SJCRH30 (cell line): ENCODE measurements at regions not wholly inside any gene's neighbourhood (a gene's known extent, or its start where the extent isn't known, plus 50 kb on each side); places are given as distances from the start of the nearest gene placed in this dataset.

Experiments
- DNase-seq, 2 experiments: peaks; one replicate each; pipeline ENCODE4 v3.0.0-alpha.2; 2015 to 2020
- H3K27ac ChIP-seq: fragments of 250-450 bp; sonication (Bioruptor Pico); 2 replicates; pipeline ENCODE4 v1.5.1; 2020; ENCODE audit warnings: mild to moderate bottlenecking, moderate library complexity
- H3K27me3 ChIP-seq: fragments of 250-450 bp; sonication (Bioruptor Pico); 2 replicates; pipeline ENCODE4 v1.5.1; 2020; ENCODE audit warnings: mild to moderate bottlenecking, moderate library complexity
- H3K36me3 ChIP-seq: fragments of 250-450 bp; sonication (Bioruptor Pico); 2 replicates; pipeline ENCODE4 v1.5.1; 2020; ENCODE audit warnings: mild to moderate bottlenecking, moderate library complexity
- H3K4me1 ChIP-seq: fragments of 250-450 bp; sonication (Bioruptor Pico); 2 replicates; pipeline ENCODE4 v1.5.1; 2020; ENCODE audit warnings: mild to moderate bottlenecking, moderate library complexity
- H3K4me3 ChIP-seq: fragments of 250-450 bp; sonication (Bioruptor Pico); 2 replicates; pipeline ENCODE4 v1.5.1; 2020; ENCODE audit warnings: mild to moderate bottlenecking, moderate library complexity
- H3K9me3 ChIP-seq: fragments of 250-450 bp; sonication (Bioruptor Pico); replicated peaks from 2 replicates; pipeline ENCODE4 v1.5.1; 2020; ENCODE audit warnings: mild to moderate bottlenecking, moderate library complexity

DNA sequence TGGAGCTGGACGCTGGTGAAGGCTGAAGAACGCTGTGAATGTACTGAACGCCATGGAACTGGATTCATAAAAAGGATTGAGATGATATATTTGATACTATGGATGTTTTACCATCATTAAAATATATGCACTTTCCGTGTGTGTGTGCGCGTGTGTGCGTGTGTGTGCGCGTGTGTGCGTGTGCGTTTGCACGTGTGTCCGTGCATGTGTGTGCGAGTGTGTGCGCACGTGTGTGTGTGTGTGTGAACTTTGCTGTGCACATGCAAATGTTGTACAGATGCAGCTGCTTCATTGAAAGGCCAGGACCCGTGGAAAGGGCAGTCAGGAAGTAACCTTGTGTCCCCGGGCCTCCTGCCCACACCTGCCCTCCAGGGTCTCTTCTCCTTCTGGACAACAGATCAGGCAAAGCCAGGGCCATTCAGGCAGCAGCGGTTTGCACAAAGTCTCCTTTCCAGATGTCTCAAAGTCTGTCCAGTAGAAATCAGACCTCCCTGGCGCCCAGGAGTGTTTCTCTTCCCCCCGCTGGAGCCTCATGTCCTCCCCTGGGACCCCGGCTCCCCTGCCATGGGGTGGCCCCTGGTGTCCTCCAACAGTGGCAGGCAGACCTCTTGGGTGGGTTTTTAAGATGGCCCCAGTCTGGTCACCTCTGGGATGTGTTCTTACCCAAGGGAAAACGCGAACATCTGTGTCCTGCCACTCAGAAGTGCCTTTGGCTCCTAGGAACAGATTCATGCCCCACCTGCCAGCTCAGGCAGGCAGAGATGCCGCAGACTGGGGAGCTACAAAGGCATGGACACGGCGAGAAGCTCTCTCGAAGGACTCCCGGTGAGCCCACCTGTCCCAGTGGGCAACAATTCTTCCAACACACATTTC lies 86.1 kb upstream of the GPC1 start:
- no peak overlapping the region for H3K4me3 ChIP-seq
- H3K9me3 ChIP-seq: peaks cover 8% of the 10 kb centered on the region; the same call in 1 of the 2 replicates
- no peaks in the 10 kb centered on the region for H3K36me3 ChIP-seq
- H3K27ac ChIP-seq: no peak overlapping the region
- H3K27me3 ChIP-seq: peaks cover 11% of the 10 kb centered on the region
- no peak for DNase-seq
- peaks cover 7% of the 10 kb centered on the region for H3K4me1 ChIP-seq

DNA sequence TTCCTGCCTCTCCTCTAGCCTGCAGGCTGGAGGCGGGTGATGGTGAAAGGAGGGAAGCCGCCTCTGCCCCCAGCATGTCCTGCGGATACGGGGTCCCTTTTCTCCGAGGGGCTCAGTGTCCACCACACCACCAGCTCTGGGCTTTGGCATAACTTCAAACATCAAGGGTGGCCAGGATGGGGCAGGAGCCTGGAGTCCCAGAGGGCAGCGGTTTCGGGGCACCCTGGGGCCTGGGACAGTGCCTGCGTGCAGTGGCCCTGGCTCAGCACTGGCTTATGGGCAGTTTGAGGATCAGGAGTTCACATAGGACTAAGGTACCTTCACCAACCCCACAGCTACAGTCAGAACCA lies 85.5 kb upstream of the GPC1 start:
- peaks cover 7% of the 10 kb centered on the region; the same call in 1 of the 2 replicates for H3K9me3 ChIP-seq
- peaks cover 11% of the 10 kb centered on the region for H3K27me3 ChIP-seq
- DNase-seq: no peak
- H3K36me3 ChIP-seq: no peaks in the 10 kb centered on the region
- no peak overlapping the region for H3K4me3 ChIP-seq
- no peak overlapping the region for H3K27ac ChIP-seq
- peaks cover 7% of the 10 kb centered on the region for H3K4me1 ChIP-seq

- no peaks in the 10 kb centered on the region for H3K9me3 ChIP-seq
- peaks cover 7% of the 10 kb centered on the region for H3K4me1 ChIP-seq
- no peak for DNase-seq
- no peaks in the 10 kb centered on the region for H3K36me3 ChIP-seq
- peaks cover 11% of the 10 kb centered on the region for H3K27me3 ChIP-seq
- no peak overlapping the region for H3K4me3 ChIP-seq
- no peak overlapping the region for H3K27ac ChIP-seq
Measured at GRCh38 chr2:240350696-240351087, 84.8 kb upstream of the GPC1 start.

GRCh38 chr2:240351088-240351741 lies 84.2 kb upstream of the GPC1 start:
- no peak for DNase-seq
- Histone ChIP-seq H3K36me3 (no peaks in the 10 kb centered on the region), H3K4me1 (peaks cover 7% of the 10 kb centered on the region), H3K27ac (no peak overlapping the region), H3K27me3 (peaks cover 11% of the 10 kb centered on the region), H3K9me3 (no peaks in the 10 kb centered on the region), H3K4me3 (no peak overlapping the region)

DNA sequence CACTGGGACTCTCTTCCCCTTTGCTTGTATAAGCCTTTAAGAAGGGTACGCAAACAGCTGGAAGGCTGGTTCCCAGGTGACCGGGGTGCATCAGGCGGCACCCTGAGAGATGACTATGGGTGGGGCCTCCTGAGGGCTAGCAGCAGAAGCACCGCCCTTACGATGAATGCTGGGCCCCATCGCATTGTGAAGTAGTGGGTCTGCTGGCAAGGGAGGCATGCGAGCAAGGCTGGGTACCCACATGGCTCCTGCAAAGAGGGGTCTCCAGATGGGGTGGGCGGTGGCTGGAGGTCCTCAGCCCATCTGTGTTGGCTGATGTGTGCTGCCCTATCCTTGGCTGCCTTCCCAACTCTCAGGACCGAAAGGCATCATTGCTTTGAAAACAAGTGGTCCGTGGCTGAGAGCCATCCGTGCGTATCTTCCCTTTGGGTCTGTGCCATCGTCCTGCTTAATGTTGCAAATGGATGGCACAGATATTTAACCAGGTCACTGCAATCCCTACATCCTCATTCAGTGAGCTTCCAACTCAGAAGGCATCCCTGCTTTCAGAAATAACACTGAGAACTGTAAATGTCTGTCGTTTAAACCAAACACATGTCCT lies 83.5 kb upstream of the GPC1 start:
- no peak for DNase-seq
- Histone ChIP-seq H3K27ac (no peak overlapping the region), H3K4me3 (no peak overlapping the region), H3K27me3 (peaks cover 11% of the 10 kb centered on the region), H3K36me3 (no peaks in the 10 kb centered on the region), H3K9me3 (no peaks in the 10 kb centered on the region), H3K4me1 (peaks cover 7% of the 10 kb centered on the region)

- H3K4me1 ChIP-seq: peaks cover 5% of the 10 kb centered on the region
- no peaks in the 10 kb centered on the region for H3K36me3 ChIP-seq
- H3K27ac ChIP-seq: no peak overlapping the region
- H3K4me3 ChIP-seq: no peak overlapping the region
- no peak for DNase-seq
- H3K27me3 ChIP-seq: peaks cover 11% of the 10 kb centered on the region
- no peaks in the 10 kb centered on the region for H3K9me3 ChIP-seq
Measured at GRCh38 chr2:240353086-240353798, 82.2 kb upstream of the GPC1 start.

GRCh38 chr2:240353944-240354343 lies 81.5 kb upstream of the GPC1 start:
- no peak overlapping the region for H3K4me3 ChIP-seq
- H3K36me3 ChIP-seq: no peaks in the 10 kb centered on the region
- no peaks in the 10 kb centered on the region for H3K9me3 ChIP-seq
- peaks cover 11% of the 10 kb centered on the region for H3K27me3 ChIP-seq
- DNase-seq: no peak
- no peak overlapping the region for H3K27ac ChIP-seq
- H3K4me1 ChIP-seq: no peaks in the 10 kb centered on the region; the same call in 1 of the 2 replicates

DNA sequence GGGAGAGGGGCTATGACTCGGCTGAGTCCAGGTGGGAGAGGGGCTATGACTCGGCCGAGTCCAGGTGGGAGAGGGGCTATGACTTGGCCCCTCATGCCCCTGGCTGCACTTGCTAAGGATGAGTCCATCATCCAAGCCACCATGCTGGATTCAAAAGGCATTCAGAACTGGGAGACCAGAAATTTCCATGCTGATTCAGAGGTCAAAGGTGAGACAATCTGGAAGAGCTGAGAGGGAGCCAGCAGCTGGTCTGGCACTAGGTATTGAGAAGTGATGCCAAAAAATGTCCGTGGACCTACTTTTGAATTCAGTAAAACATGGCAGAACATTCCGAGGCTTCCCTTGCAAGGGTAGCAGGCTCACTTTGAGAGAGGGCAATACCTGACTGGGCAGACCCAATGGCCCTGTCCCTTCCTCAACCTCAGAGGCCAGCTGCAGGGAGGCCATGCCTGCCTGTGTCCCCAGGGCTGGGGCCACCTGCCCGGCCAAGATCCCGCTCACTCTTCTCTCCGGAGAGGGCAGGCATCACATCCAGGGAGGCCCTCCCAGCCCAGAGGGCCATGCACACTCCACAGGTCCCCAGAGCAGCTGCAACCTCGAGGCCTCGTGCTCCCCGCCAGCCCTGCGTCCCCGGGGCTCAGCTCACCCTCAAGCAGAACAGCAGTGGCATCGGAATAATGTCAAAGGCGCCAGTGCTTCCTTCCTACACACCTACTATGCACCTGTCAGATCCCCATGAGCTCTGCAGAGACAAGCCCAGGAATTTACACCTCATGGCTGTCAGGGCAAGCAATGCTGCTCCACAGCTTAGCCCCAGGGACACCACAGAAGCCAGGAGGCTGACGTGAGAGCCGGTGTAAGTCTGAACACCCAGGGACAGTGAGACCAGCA lies 80.2 kb upstream of the GPC1 start:
- no peaks in the 10 kb centered on the region for H3K36me3 ChIP-seq
- DNase-seq: peak in 1 of 2 experiments; percentile 36
- H3K9me3 ChIP-seq: peaks cover 4% of the 10 kb centered on the region; the same call in 1 of the 2 replicates
- H3K27me3 ChIP-seq: peaks cover 11% of the 10 kb centered on the region
- H3K4me3 ChIP-seq: no peak overlapping the region
- no peaks in the 10 kb centered on the region for H3K4me1 ChIP-seq
- H3K27ac ChIP-seq: no peak overlapping the region

GRCh38 chr2:240355962-240356361 lies 79.5 kb upstream of the GPC1 start:
- H3K27me3 ChIP-seq: peaks cover 11% of the 10 kb centered on the region
- peaks cover 10% of the 10 kb centered on the region for H3K9me3 ChIP-seq
- no peak overlapping the region for H3K4me3 ChIP-seq
- H3K36me3 ChIP-seq: no peaks in the 10 kb centered on the region
- H3K27ac ChIP-seq: no peak overlapping the region
- DNase-seq: no peak
- H3K4me1 ChIP-seq: no peaks in the 10 kb centered on the region

- no peak for DNase-seq
- no peak overlapping the region for H3K4me3 ChIP-seq
- no peaks in the 10 kb centered on the region for H3K36me3 ChIP-seq
- no peaks in the 10 kb centered on the region for H3K4me1 ChIP-seq
- peaks cover 4% of the 10 kb centered on the region; the same call in 1 of the 2 replicates for H3K27me3 ChIP-seq
- no peak overlapping the region for H3K27ac ChIP-seq
- peaks cover 14% of the 10 kb centered on the region for H3K9me3 ChIP-seq
Measured at GRCh38 chr2:240356700-240357640, 78.5 kb upstream of the GPC1 start.

DNA sequence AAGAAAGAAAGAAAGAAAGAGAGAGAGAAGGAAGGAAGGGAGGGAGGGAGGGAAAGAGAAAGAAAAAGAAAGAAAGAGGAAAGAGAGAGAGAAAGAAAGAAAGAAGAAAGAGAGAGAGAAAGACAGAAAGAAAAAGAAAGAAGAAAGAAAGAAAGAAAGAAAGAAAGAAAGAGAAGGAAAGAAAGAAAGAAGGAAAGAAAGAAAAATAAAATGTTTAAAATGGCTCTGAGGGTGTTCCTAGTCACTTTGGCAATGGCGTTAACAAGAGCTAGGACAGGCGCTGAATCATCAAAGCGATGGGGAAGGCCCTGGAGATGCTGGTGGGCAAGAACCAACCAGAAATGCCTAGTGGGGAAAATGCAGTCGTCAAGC lies 77.8 kb upstream of the GPC1 start:
- Histone ChIP-seq H3K9me3 (peaks cover 14% of the 10 kb centered on the region), H3K27ac (no peak overlapping the region), H3K4me1 (peaks cover 2% of the 10 kb centered on the region), H3K27me3 (no peaks in the 10 kb centered on the region), H3K4me3 (no peak overlapping the region), H3K36me3 (no peaks in the 10 kb centered on the region)
- DNase-seq: no peak

GRCh38 chr2:240358080-240358479 lies 77.4 kb upstream of the GPC1 start:
- DNase-seq: no peak
- Histone ChIP-seq H3K4me3 (no peak overlapping the region), H3K4me1 (peaks cover 7% of the 10 kb centered on the region)

DNA sequence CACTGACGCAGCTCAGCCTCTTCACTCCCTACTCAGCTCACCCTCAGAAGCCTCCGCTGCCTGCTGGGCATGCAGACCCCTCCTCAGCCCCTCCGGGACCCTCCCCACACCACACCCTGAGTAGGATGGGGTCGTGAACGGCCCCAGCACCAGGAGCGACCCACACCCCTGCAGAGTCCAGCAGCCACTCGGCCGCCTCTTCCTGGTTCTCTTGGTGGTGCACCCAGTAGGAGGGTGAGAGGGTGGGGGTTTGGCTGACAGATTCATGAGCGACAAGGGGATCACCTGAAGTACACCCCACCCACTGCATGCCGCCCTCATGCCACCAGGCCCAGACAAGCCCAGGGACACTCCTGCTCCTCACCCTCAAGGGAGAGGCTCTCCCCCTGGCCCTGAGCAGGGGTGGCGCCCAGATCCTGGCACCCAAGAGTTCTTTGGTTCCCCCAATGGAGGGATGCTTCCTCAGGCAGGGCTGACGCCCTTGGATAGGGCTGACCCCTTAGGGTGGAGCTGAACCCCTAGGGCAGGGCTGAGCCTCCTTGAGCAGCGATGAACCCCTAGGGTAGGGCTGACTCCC lies 76.6 kb upstream of the GPC1 start:
- DNase-seq: no peak
- H3K9me3 ChIP-seq: peaks cover 14% of the 10 kb centered on the region
- no peak overlapping the region for H3K4me3 ChIP-seq

More at GRCh38 chr2:240358080-240358479, 77.4 kb upstream of the GPC1 start:
- H3K27me3 ChIP-seq: no peaks in the 10 kb centered on the region
- H3K36me3 ChIP-seq: no peaks in the 10 kb centered on the region
- H3K27ac ChIP-seq: no peak overlapping the region
- H3K9me3 ChIP-seq: peaks cover 14% of the 10 kb centered on the region

More for the DNA sequence above, 76.6 kb upstream of the GPC1 start:
- Histone ChIP-seq H3K27ac (no peak overlapping the region), H3K4me1 (peaks cover 13% of the 10 kb centered on the region), H3K27me3 (no peaks in the 10 kb centered on the region), H3K36me3 (no peaks in the 10 kb centered on the region)
